Spinal cord (tissue), 9 donors: ENCODE measurements at regions not wholly inside any gene's neighbourhood (a gene's known extent, or its start where the extent isn't known, plus 50 kb on each side); places are given as distances from the start of the nearest gene placed in this dataset.
"Not testable (repeated sequence)": the region's sequence is repeated elsewhere in the genome, so short reads cannot be mapped to it uniquely, and the experiment has no call there.

Experiments used
- DNase-seq, 6 donors: peaks; one replicate each; pipeline versions ENCODE4 v3.0.0 to v3.0.0-alpha.2; 2013 to 2015; ENCODE audit warnings: low spot score in 6 of 6, low read depth in 4 of 6
- H3K27ac ChIP-seq: one replicate; pipeline ENCODE4 v1.5.1; 2013; ENCODE audit warnings: low read depth, low read length, control low read depth
- H3K27me3 ChIP-seq: one replicate; pipeline ENCODE4 v1.6.1; 2013; ENCODE audit warnings: low read length; ENCODE audit not compliant: control insufficient read depth, insufficient read depth
- H3K36me3 ChIP-seq: one replicate; pipeline ENCODE4 v1.6.1; 2013; ENCODE audit warnings: low read length; ENCODE audit not compliant: control insufficient read depth, insufficient read depth
- H3K4me1 ChIP-seq: one replicate; pipeline ENCODE4 v1.6.1; 2013; ENCODE audit warnings: low read length; ENCODE audit not compliant: control insufficient read depth, insufficient read depth
- H3K4me3 ChIP-seq: one replicate; pipeline ENCODE4 v1.5.1; 2013; ENCODE audit warnings: low read depth, low read length, control low read depth
- H3K9me3 ChIP-seq: one replicate; pipeline ENCODE4 v1.6.1; 2013; ENCODE audit warnings: low read length; ENCODE audit not compliant: control insufficient read depth, insufficient read depth
- WGBS: methylation state at CpG from one replicate; pipeline ENCODE4 v1.1.5; 2013; ENCODE audit warnings: missing lambda C conversion rate; ENCODE audit not compliant: insufficient coverage; 5-methylcytosine and 5-hydroxymethylcytosine counted together
- donor health status: healthy.

DNA sequence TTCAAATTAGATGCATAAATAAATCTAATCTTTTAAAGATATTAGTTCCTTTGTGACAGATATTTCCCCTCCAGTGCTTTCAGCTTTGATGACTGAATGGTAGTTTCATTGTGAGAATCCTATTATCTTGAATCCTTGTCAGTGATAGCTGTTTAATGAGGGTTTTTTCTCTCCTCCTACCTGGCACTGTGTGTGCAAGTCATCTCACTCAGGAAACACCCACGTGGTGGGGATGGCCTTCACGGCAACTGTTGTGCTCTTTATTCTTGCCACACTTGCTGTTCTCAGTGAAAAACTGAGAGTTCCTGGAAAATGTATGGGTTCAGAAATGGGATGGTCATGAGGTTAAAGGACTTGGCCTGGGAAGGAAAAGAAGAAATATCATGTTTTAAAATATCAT lies 129.9 kb downstream of the SPRY1 start:
- WGBS = no CpG with 5 or more reads among the region's 2 CpGs
- no peaks in the 10 kb centered on the region for H3K4me1 ChIP-seq
- no peak overlapping the region for H3K27ac ChIP-seq
- H3K9me3 ChIP-seq = no peaks in the 10 kb centered on the region
- H3K36me3 ChIP-seq = no peaks in the 10 kb centered on the region
- no peak overlapping the region for H3K4me3 ChIP-seq
- DNase-seq = no peak
- no peaks in the 10 kb centered on the region for H3K27me3 ChIP-seq

DNA sequence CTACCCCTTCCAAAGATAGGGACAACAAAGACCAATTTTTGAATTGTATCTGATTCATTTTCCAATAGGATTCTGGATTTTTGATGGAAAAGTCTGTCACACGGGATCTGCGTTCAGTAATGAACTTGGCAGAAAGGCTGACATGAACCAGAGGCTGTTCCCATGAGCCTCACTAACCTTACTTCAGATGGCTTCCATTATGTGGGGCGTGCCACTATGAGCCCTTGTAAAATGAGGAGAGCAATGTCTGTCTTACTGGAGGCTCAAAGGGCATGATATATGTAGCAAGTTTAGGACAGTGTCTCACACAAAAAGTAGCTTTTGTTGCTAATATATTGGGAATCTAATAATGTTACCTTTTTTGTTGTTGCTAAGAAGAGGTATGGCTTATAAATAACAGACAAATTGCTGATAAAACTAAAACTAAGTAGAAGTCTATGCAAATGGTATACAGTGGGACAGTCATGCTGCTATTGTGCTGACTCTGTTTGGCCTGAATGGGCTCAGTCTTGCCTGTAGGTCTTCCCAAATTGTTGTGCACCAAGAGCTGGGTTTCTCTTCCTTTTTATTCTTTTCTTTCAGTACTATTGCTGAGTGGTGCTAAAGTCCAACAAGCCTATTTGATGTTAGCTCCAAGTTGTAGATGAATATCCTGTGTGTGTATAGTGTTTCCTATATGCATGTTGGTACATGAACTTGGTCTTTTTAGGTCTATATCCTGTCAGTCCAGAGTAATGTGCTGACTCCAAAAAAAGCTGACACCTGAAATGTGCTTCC lies 132.1 kb downstream of the SPRY1 start:
- Histone ChIP-seq H3K27me3 (no peaks in the 10 kb centered on the region), H3K4me1 (no peaks in the 10 kb centered on the region), H3K36me3 (no peaks in the 10 kb centered on the region), H3K9me3 (no peaks in the 10 kb centered on the region), H3K4me3 (no peak overlapping the region), H3K27ac (no peak overlapping the region)
- DNase-seq = no peak
- WGBS = no CpG with 5 or more reads among the region's 3 CpGs

- no CpG with 5 or more reads among the region's 2 CpGs for WGBS
- no peak overlapping the region for H3K27ac ChIP-seq
- DNase-seq = no peak
Measured at GRCh38 chr4:123529278-123529568, 132.6 kb downstream of the SPRY1 start.

GRCh38 chr4:123530357-123530756 lies 133.8 kb downstream of the SPRY1 start:
- H3K27me3 ChIP-seq = no peaks in the 10 kb centered on the region
- no peaks in the 10 kb centered on the region for H3K36me3 ChIP-seq
- H3K27ac ChIP-seq = no peak overlapping the region
- WGBS = no CpG with 5 or more reads among the region's 3 CpGs
- H3K4me3 ChIP-seq = no peak overlapping the region
- H3K4me1 ChIP-seq = no peaks in the 10 kb centered on the region
- DNase-seq = no peak
- no peaks in the 10 kb centered on the region for H3K9me3 ChIP-seq

More at GRCh38 chr4:123529278-123529568, 132.6 kb downstream of the SPRY1 start:
- H3K9me3 ChIP-seq = no peaks in the 10 kb centered on the region
- no peaks in the 10 kb centered on the region for H3K27me3 ChIP-seq
- H3K36me3 ChIP-seq = no peaks in the 10 kb centered on the region
- H3K4me1 ChIP-seq = no peaks in the 10 kb centered on the region
- no peak overlapping the region for H3K4me3 ChIP-seq

- Histone ChIP-seq H3K4me1 (no peaks in the 10 kb centered on the region), H3K27me3 (no peaks in the 10 kb centered on the region), H3K27ac (no peak overlapping the region), H3K4me3 (no peak overlapping the region), H3K9me3 (no peaks in the 10 kb centered on the region), H3K36me3 (no peaks in the 10 kb centered on the region)
- no peak for DNase-seq
- no CpG with 5 or more reads among the region's 1 CpG for WGBS
Measured at GRCh38 chr4:123535037-123535748, 138.6 kb downstream of the SPRY1 start.

DNA sequence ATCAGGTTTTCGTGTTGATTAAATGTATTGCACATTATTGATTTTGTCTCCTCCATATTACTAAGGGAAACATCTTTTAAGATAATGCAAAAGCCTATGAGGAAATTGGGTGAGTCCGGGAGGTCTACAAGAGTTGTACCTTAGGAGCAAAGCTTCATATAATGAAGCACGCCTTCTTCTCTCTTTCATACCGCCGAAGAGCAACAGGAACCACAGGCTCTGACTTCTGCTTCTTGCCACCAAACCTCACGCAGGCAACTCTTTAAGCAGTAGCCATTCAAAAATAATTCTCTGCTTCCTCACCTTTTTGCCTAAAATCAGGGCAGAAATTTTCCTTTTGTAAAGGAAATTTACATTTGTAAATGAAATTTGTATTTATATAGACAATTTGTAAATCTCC lies 139.6 kb downstream of the SPRY1 start:
- no peak for DNase-seq
- Histone ChIP-seq H3K4me1 (no peaks in the 10 kb centered on the region), H3K27me3 (no peaks in the 10 kb centered on the region), H3K27ac (no peak overlapping the region), H3K4me3 (no peak overlapping the region), H3K36me3 (no peaks in the 10 kb centered on the region), H3K9me3 (no peaks in the 10 kb centered on the region)
- WGBS = 100% methylated on average over 1 of the region's 6 CpGs

DNA sequence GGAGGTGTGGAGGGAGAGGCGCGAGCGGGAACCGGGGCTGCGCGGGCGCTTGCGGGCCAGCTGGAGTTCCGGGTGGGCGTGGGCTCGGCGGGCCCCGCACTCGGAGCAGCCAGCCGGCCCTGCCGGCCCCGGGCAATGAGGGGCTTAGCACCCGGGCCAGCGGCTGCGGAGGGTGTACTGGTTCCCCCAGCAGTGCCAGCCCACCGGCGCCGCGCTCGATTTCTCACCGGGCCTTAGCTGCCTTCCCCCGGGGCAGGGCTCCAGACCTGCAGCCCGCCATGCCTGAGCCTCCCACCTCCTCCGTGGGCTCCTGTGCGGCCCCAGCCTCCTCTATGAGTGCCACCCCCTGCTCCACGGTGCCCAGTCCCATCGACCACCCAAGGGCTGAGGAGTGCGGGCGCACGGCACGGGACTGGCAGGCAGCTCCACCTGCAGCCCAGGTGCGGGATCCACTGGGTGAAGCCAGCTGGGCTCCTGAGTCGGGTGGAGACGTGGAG lies 141.4 kb downstream of the SPRY1 start:
- DNase-seq, H3K27ac ChIP-seq, H3K9me3 ChIP-seq, H3K4me1 ChIP-seq, H3K27me3 ChIP-seq, H3K36me3 ChIP-seq, H3K4me3 ChIP-seq: not testable (repeated sequence)
- WGBS = 97% methylated on average over 33 of the region's 39 CpGs

DNA sequence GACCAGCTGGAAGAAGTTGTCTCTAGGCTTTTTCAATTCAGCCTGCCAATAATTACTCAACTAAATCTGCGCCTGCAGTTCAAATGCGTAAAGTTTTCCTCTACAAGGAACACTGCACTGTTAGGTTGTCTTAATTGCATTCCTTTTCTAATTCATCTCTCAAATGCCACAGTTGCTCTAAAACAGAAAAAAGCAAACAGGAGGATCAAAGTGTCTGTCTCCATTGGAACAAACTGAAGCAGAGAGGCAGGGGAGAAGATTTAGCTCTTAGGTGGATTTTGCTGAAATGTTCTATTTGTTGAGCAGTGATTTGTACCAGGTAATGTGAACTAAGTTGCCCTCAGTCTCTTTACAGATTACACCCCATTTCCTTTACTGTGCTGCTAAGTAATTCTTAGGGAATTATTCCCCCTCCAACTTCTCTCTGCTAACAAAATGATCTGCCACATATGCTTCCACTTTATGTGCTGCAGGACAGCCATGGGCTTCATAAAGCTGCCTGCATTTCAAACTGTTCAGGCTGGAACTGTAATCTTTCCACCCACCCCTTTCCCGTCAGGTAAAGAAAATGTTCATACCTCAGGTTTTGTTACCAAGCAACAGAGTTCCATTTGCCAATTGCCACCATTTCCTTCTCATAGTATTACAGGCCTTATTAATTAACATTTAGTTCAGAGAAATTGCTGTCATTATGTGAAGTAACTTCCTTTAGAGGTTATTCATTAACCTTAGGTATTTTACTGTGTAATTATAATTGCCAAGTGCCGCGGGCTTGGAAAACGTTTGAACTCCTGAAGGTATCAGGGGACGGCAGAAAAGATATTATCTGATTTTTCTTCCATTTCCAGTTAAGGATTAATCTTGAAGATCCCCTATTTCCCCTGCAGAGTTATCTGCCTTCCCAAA lies 149.3 kb downstream of the SPRY1 start:
- Histone ChIP-seq H3K4me1 (peaks cover 3% of the 10 kb centered on the region), H3K36me3 (no peaks in the 10 kb centered on the region), H3K27me3 (no peaks in the 10 kb centered on the region), H3K4me3 (no peak overlapping the region), H3K9me3 (peaks cover 4% of the 10 kb centered on the region), H3K27ac (no peak overlapping the region)
- 23% methylated on average over 2 of the region's 7 CpGs for WGBS
- peak in 2 of 6 donors; percentile 13 to 81 for DNase-seq

DNA sequence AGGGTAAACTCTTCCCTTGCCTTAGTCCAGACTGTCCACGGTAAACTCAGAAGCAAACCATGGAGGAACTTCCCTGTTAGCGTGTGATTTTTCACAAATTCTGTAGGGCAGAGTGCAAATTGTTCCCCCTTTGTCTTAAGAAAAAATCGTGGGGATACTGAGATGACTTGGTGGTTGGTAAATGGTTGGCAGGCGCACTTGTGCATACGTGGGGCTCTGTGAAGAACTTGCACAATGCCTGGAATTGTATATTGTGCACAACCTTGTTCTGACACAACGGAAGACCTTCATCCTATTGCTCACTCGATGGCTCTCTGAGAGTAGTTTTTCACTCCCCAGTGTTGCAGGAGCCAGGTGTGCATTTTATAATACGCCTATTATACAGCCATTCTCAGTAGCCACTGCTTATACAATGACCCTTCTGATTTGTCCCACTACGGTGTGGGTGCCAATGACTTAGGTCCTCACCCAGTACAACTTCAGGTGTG lies 150.0 kb downstream of the SPRY1 start:
- H3K9me3 ChIP-seq = peaks cover 4% of the 10 kb centered on the region
- 56% methylated on average over 9 of the region's 9 CpGs for WGBS
- H3K36me3 ChIP-seq = no peaks in the 10 kb centered on the region
- H3K27me3 ChIP-seq = no peaks in the 10 kb centered on the region
- no peak overlapping the region for H3K27ac ChIP-seq
- peaks cover 3% of the 10 kb centered on the region for H3K4me1 ChIP-seq
- DNase-seq = peak in 1 of 6 donors; percentile 28
- no peak overlapping the region for H3K4me3 ChIP-seq
